ENCODE measurements at regions not wholly inside any gene's neighbourhood (a gene's known extent, or its start where the extent isn't known, plus 50 kb on each side); places are given as distances from the start of the nearest gene placed in this dataset.

GRCh38 chr2:196369967-196370366, 198.6 kb upstream of the STK17B start:
- TF ChIP-seq YY1 (IDR thresholded peaks at IDR 0.05; ENCODE audit: insufficient read depth, insufficient read length) = no peak
- TF ChIP-seq ZNF274 (IDR thresholded peaks at IDR 0.05; ENCODE audit: low read depth, low read length) = no peak
- TF ChIP-seq SUZ12 (IDR thresholded peaks at IDR 0.05; ENCODE audit: extremely low read depth, insufficient read depth, insufficient read length) = no peak
